Peyer's patch (tissue), 4 donors: ENCODE measurements at regions not wholly inside any gene's neighbourhood (a gene's known extent, or its start where the extent isn't known, plus 50 kb on each side); places are given as distances from the start of the nearest gene placed in this dataset.

Experiments
- DNase-seq, 3 donors: peaks; one replicate each; pipeline ENCODE4 v3.0.0-alpha.2; 2017 to 2019
- H3K27ac ChIP-seq, 4 donors: fragments of 200-600 bp; sonication (generic); one replicate each; pipeline ENCODE4 v1.5.1; 2016 to 2019
- H3K27me3 ChIP-seq, 2 donors: fragments of 200-600 bp; sonication (generic); one replicate each; pipeline ENCODE4 v1.5.1; 2019
- H3K36me3 ChIP-seq, 3 donors: fragments of 200-600 bp; sonication (generic); one replicate each; pipeline ENCODE4 v1.5.1; 2016 to 2019
- H3K4me1 ChIP-seq, 4 donors: fragments of 200-600 bp; sonication (generic); one replicate each; pipeline ENCODE4 v1.5.1; 2016 to 2019
- H3K4me3 ChIP-seq, 4 donors: fragments of 200-600 bp; sonication (generic); 1 replicate in 3 of 4; 2 replicates in 1 of 4; pipeline ENCODE4 v1.5.1; 2016 to 2019; ENCODE audit warnings: mild to moderate bottlenecking in 1 of 4
- H3K9me3 ChIP-seq, 4 donors: fragments of 200-600 bp; sonication (generic); one replicate each; pipeline ENCODE4 v1.5.1; 2016 to 2019; ENCODE audit warnings: mild to moderate bottlenecking in 1 of 4
- CTCF ChIP-seq, 6 experiments: fragments of 450-650 bp in 4 of 6; fragments of 200-600 bp in 2 of 6; sonication (generic) in 1 of 6; IDR thresholded peaks; one replicate each; pipeline ENCODE4 v1.5.1; 2017 to 2019; ENCODE audit warnings: antibody characterized with exemption in 6 of 6, mild to moderate bottlenecking in 3 of 6, moderate library complexity in 1 of 6
- POLR2A ChIP-seq, 2 donors: fragments of 450-650 bp; IDR thresholded peaks; one replicate each; pipeline ENCODE4 v1.5.1; 2017; ENCODE audit warnings: antibody characterized with exemption in 2 of 2, mild to moderate bottlenecking in 2 of 2, moderate library complexity in 2 of 2

GRCh38 chr3:168395551-168395950, 299.8 kb upstream of the GOLIM4 start:
- no peaks in the 10 kb centered on the region for H3K9me3 ChIP-seq
- TF ChIP-seq POLR2A (IDR thresholded peaks at IDR 0.05) (no peak), CTCF (IDR thresholded peaks at IDR 0.05) (no peak)
- H3K4me1 ChIP-seq = no peaks in the 10 kb centered on the region
- no peak overlapping the region for H3K27ac ChIP-seq
- H3K27me3 ChIP-seq = no peaks in the 10 kb centered on the region
- DNase-seq = no peak
- H3K36me3 ChIP-seq = no peaks in the 10 kb centered on the region
- no peak overlapping the region for H3K4me3 ChIP-seq

- no peak for TF ChIP-seq CTCF (IDR thresholded peaks at IDR 0.05)
- no peak for TF ChIP-seq POLR2A (IDR thresholded peaks at IDR 0.05)
Observed at GRCh38 chr3:168394439-168394838, 298.7 kb upstream of the GOLIM4 start.

GRCh38 chr3:168386301-168386700, 290.6 kb upstream of the GOLIM4 start:
- no peaks in the 10 kb centered on the region for H3K9me3 ChIP-seq
- H3K36me3 ChIP-seq = no peaks in the 10 kb centered on the region
- no peak for DNase-seq
- H3K27ac ChIP-seq = no peak overlapping the region
- no peaks in the 10 kb centered on the region for H3K4me1 ChIP-seq
- no peaks in the 10 kb centered on the region for H3K27me3 ChIP-seq
- TF ChIP-seq CTCF (IDR thresholded peaks at IDR 0.05) = no peak
- H3K4me3 ChIP-seq = no peak overlapping the region

More at GRCh38 chr3:168394439-168394838, 298.7 kb upstream of the GOLIM4 start:
- Histone ChIP-seq H3K27me3 (no peaks in the 10 kb centered on the region), H3K4me3 (no peak overlapping the region), H3K27ac (no peak overlapping the region), H3K36me3 (no peaks in the 10 kb centered on the region), H3K9me3 (no peaks in the 10 kb centered on the region), H3K4me1 (no peaks in the 10 kb centered on the region)
- DNase-seq = no peak

- DNase-seq = no peak
Observed at GRCh38 chr3:168384990-168385389, 289.3 kb upstream of the GOLIM4 start.

GRCh38 chr3:168383573-168383972, 287.8 kb upstream of the GOLIM4 start:
- H3K27me3 ChIP-seq = no peaks in the 10 kb centered on the region
- no peak for DNase-seq
- H3K9me3 ChIP-seq = no peaks in the 10 kb centered on the region
- no peak for TF ChIP-seq POLR2A (IDR thresholded peaks at IDR 0.05)
- TF ChIP-seq CTCF (IDR thresholded peaks at IDR 0.05) = no peak
- no peak overlapping the region for H3K4me3 ChIP-seq
- no peaks in the 10 kb centered on the region for H3K4me1 ChIP-seq
- no peak overlapping the region for H3K27ac ChIP-seq
- H3K36me3 ChIP-seq = no peaks in the 10 kb centered on the region

More at GRCh38 chr3:168384990-168385389, 289.3 kb upstream of the GOLIM4 start:
- Histone ChIP-seq H3K27ac (no peak overlapping the region), H3K27me3 (no peaks in the 10 kb centered on the region), H3K36me3 (no peaks in the 10 kb centered on the region), H3K4me1 (no peaks in the 10 kb centered on the region), H3K9me3 (no peaks in the 10 kb centered on the region), H3K4me3 (no peak overlapping the region)
- TF ChIP-seq CTCF (IDR thresholded peaks at IDR 0.05) (no peak), POLR2A (IDR thresholded peaks at IDR 0.05) (no peak)

- Histone ChIP-seq H3K27ac (no peak overlapping the region), H3K27me3 (no peaks in the 10 kb centered on the region), H3K9me3 (no peaks in the 10 kb centered on the region), H3K4me3 (no peak overlapping the region), H3K4me1 (no peaks in the 10 kb centered on the region), H3K36me3 (no peaks in the 10 kb centered on the region)
- DNase-seq = no peak
- no peak for TF ChIP-seq POLR2A (IDR thresholded peaks at IDR 0.05)
- no peak for TF ChIP-seq CTCF (IDR thresholded peaks at IDR 0.05)
Observed at GRCh38 chr3:168371846-168372245, 276.1 kb upstream of the GOLIM4 start.
